Adipocyte (in vitro differentiated cells): ENCODE measurements at regions not wholly inside any gene's neighbourhood (a gene's known extent, or its start where the extent isn't known, plus 50 kb on each side); places are given as distances from the start of the nearest gene placed in this dataset.
"Not testable (repeated sequence)": the region's sequence is repeated elsewhere in the genome, so short reads cannot be mapped to it uniquely, and the experiment has no call there.

Experiments
- DNase-seq: peaks from one replicate; pipeline ENCODE4 v3.0.0-alpha.2; 2015; ENCODE audit warnings: low read depth
- H3K27me3 ChIP-seq: replicated peaks from 2 replicates; pipeline ENCODE4 v1.7.0; 2013; ENCODE audit warnings: mild to moderate bottlenecking, low read length, moderate library complexity; ENCODE audit not compliant: control insufficient read depth, insufficient read depth
- H3K36me3 ChIP-seq: 2 replicates; pipeline ENCODE4 v1.7.0; 2013; ENCODE audit warnings: low read length, mild to moderate bottlenecking, moderate library complexity; ENCODE audit not compliant: control insufficient read depth, insufficient read depth, severe bottlenecking
- H3K4me1 ChIP-seq: 2 replicates; pipeline ENCODE4 v1.7.0; 2013; ENCODE audit warnings: mild to moderate bottlenecking, low read length, moderate library complexity; ENCODE audit not compliant: control insufficient read depth, insufficient read depth
- H3K4me3 ChIP-seq: 2 replicates; pipeline ENCODE4 v1.7.0; 2013; ENCODE audit warnings: mild to moderate bottlenecking, low read length, moderate library complexity
- H3K9ac ChIP-seq: 2 replicates; pipeline ENCODE4 v1.7.0; 2013; ENCODE audit warnings: mild to moderate bottlenecking, low read length, moderate library complexity
- H3K9me3 ChIP-seq: 2 replicates; pipeline ENCODE4 v1.7.0; 2013; ENCODE audit warnings: mild to moderate bottlenecking, low read length, moderate library complexity; ENCODE audit not compliant: control insufficient read depth

DNA sequence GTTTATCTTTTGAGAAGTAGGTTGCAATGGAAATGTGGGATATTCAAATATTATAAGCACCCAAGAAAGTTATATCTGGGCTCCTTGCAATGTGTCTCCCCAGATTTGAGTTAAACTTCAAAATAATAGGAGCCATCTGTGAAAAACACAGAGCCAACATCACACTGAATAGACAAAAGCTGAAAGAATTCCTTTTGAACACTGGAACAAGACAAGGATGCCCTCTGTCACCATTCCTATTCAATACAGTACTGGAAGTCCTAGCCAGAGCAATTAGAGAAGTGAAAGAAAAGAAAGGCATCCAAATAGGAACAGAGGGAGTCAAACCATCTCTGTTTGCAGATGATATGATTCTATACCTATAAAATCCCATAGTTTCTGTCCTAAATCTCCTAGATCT lies 114.3 kb upstream of the IL1RAPL1 start:
- no peaks in the 10 kb centered on the region for H3K4me1 ChIP-seq

DNA sequence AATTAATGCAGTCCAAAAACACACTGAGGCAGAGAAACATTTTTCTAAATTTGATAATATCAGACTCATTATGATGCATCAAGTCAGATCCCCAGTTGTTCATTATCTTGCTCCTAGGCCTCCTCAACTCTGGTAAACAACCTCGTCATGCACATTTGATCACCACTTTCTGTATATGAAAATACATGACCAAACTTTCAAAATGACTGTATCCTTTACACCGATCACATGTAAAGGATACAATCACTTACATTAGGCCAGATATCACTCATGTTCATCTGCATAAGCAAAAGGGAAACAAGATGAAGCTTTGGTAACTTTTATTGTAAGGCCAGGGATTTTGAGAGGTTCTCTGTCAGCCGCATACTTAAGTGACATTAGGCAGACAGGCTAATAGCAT lies 99.4 kb upstream of the IL1RAPL1 start:
- H3K27me3 ChIP-seq: no peaks in the 10 kb centered on the region
- DNase-seq: no peak
- H3K36me3 ChIP-seq: no peaks in the 10 kb centered on the region
- no peaks in the 10 kb centered on the region for H3K4me1 ChIP-seq
- H3K9me3 ChIP-seq: no peaks in the 10 kb centered on the region
- H3K4me3 ChIP-seq: no peak overlapping the region
- H3K9ac ChIP-seq: no peak overlapping the region

More for the DNA sequence above, 114.3 kb upstream of the IL1RAPL1 start:
- Histone ChIP-seq H3K9me3 (peaks cover 5% of the 10 kb centered on the region), H3K9ac (no peak overlapping the region), H3K4me3 (no peak overlapping the region), H3K36me3 (no peaks in the 10 kb centered on the region), H3K27me3 (no peaks in the 10 kb centered on the region)
- DNase-seq: no peak

DNA sequence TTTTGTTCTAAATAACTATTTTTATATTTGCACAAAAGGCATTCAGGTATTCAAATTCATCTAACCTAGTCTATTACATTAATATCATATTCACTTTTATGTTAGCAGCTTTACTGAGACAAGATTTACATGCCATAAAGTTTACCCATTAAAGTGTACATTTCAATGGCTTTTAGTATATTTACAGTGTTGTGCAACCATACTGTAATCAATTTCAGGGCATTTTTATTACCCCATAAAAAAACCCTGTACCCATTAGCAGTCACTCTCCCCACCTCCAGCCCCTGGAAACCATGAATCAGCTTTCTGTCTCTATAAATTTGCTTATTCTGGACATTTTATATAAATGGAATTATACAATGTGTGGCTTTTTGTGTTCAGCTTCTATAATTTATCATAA lies 95.9 kb upstream of the IL1RAPL1 start:
- no peak overlapping the region for H3K9ac ChIP-seq
- no peaks in the 10 kb centered on the region for H3K27me3 ChIP-seq
- H3K4me1 ChIP-seq: no peaks in the 10 kb centered on the region
- no peak overlapping the region for H3K4me3 ChIP-seq
- H3K9me3 ChIP-seq: no peaks in the 10 kb centered on the region
- DNase-seq: no peak
- H3K36me3 ChIP-seq: no peaks in the 10 kb centered on the region

DNA sequence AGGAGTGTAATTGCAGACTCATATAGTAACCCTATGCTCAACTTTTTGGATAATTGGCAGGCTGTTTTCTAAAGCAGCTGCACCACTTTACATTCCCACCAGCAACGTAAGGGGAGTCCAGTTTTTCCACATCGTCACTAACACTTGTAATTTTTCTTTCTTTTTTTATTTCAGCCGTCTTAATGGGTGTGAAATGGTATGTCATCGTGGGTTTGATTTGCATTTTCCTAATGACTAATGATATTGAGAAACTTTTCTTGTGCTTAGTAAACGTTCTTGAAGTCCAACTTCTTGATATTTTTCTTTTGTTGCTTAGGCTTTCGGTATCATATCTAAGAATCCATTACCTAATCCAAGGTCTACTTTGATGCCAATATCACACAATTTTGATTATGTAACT lies 95.3 kb upstream of the IL1RAPL1 start:
- H3K9ac ChIP-seq: no peak overlapping the region
- no peaks in the 10 kb centered on the region for H3K36me3 ChIP-seq
- no peaks in the 10 kb centered on the region for H3K9me3 ChIP-seq
- H3K27me3 ChIP-seq: no peaks in the 10 kb centered on the region
- no peaks in the 10 kb centered on the region for H3K4me1 ChIP-seq
- no peak for DNase-seq
- H3K4me3 ChIP-seq: no peak overlapping the region

DNA sequence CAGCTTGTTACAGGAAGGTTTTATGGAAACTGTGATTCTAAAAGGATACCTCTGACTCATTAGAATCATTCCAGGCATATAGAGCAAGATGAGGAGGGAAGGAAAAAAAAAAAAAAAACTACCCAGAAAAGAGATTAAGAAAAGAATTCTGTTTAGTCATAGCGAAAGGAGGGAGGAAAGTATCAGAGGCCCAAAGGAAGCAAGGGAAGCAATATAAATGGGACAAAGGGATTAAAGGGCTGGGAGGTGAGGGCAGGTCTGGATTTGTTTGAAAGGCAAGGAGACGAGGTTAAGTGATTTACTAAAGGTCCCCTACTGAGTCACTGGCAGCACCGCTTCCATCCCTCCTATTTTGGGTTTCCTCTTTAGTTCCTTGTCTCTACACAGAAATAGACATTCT lies 88.6 kb upstream of the IL1RAPL1 start:
- peaks cover 3% of the 10 kb centered on the region for H3K9me3 ChIP-seq
- H3K4me3 ChIP-seq: no peak overlapping the region
- no peaks in the 10 kb centered on the region for H3K27me3 ChIP-seq
- DNase-seq: peak; percentile 57
- H3K36me3 ChIP-seq: no peaks in the 10 kb centered on the region
- H3K4me1 ChIP-seq: no peaks in the 10 kb centered on the region
- no peak overlapping the region for H3K9ac ChIP-seq

DNA sequence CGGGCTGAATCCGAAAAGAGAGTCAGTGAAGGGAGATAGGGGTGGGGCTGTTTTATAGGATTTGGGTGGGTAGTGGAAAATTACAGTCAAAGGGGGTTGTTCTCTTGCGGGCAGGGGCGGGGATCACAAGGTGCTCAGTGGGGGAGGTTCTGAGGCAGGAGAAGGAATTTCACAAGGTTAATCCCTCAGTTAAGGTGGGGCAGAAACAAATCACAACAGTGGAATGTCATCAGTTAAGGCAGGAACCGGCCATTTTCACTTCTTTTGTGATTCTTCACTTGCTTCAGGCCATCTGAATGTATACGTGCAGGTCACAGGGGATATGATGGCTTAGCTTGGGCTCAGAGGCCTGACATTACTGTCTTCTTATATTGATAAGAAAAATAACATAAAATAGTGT lies 84.6 kb upstream of the IL1RAPL1 start:
- H3K4me1 ChIP-seq, H3K4me3 ChIP-seq, DNase-seq, H3K27me3 ChIP-seq, H3K36me3 ChIP-seq, H3K9me3 ChIP-seq, H3K9ac ChIP-seq: not testable (repeated sequence)

DNA sequence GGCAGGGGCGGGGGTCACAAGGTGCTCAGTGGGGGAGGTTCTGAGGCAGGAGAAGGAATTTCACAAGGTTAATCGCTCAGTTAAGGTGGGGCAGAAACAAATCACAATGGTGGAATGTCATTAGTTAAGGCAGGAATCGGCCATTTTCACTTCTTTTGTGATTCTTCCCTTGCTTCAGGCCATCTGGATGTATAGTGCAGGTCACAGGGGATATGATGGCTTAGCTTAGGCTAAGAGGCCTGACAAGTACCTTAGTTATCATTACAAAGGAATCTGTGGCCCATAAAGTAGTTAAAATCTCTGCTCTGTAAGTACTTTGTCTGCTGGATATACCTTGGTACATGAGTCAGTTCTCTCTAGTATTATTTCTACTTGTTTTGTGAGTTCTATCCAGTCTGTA lies 79.6 kb upstream of the IL1RAPL1 start:
- not testable (repeated sequence) for H3K4me3 ChIP-seq, H3K9me3 ChIP-seq, H3K4me1 ChIP-seq, DNase-seq, H3K36me3 ChIP-seq, H3K9ac ChIP-seq, H3K27me3 ChIP-seq

DNA sequence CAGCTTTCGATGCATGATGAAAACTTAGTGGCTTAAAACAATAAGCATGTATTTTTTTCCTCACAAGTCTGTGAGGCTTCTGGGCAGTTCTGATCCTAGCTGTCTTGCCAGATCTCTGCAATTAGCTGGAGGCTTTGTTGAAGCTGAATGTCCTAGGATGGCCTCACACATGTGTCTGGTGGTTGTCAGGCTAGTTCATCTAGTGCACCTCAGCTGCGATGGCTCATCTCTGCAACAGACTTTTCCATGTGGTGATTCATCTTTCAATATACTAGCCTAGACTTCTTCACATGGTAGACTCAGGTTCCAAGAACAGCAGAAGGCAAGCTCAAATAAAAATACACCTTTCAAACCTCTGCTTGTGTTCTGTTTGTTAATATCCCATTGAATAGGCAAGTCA lies 66.5 kb upstream of the IL1RAPL1 start:
- H3K4me3 ChIP-seq: no peak overlapping the region
- H3K36me3 ChIP-seq: no peaks in the 10 kb centered on the region
- no peaks in the 10 kb centered on the region for H3K27me3 ChIP-seq
- H3K9ac ChIP-seq: no peak overlapping the region
- H3K9me3 ChIP-seq: no peaks in the 10 kb centered on the region
- DNase-seq: no peak
- H3K4me1 ChIP-seq: no peaks in the 10 kb centered on the region

DNA sequence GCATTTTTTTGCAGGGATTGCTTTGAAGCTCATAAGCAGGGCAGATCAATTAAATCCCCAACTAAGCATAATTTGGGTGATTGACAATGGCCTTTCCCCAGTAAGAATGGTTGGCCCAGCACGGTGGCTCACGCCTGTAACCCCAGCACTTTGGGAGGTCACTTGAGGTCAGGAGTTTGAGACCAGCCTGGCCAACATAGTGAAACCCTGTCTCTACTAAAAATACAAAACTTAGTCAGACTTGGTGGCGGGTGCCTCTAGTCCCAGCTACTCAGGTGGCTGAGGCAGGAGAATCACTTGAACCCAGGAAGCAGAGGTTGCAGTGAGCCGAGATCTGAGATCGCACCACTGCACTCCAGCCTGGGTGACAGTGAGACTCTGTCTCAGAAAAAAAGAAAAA lies 58.9 kb upstream of the IL1RAPL1 start:
- DNase-seq, H3K9me3 ChIP-seq, H3K4me3 ChIP-seq, H3K9ac ChIP-seq, H3K36me3 ChIP-seq, H3K4me1 ChIP-seq, H3K27me3 ChIP-seq: not testable (repeated sequence)
